Parathyroid adenoma (tissue), 2 donors: ENCODE measurements at regions not wholly inside any gene's neighbourhood (a gene's known extent, or its start where the extent isn't known, plus 50 kb on each side); places are given as distances from the start of the nearest gene placed in this dataset.

Experiments used
- H2AFZ ChIP-seq: fragments of 300-600 bp; sonication (generic); one replicate; pipeline ENCODE4 v1.7.0; 2017; ENCODE audit warnings: antibody characterized with exemption, mild to moderate bottlenecking
- H3K27ac ChIP-seq: fragments of 300-600 bp; sonication (generic); one replicate; pipeline ENCODE4 v1.7.0; 2017
- H3K27me3 ChIP-seq: fragments of 300-600 bp; sonication (generic); one replicate; pipeline ENCODE4 v1.7.0; 2017; ENCODE audit warnings: low read length; ENCODE audit not compliant: control insufficient read depth, insufficient read depth
- H3K36me3 ChIP-seq: fragments of 300-600 bp; sonication (generic); one replicate; pipeline ENCODE4 v1.7.0; 2017; ENCODE audit warnings: low read length; ENCODE audit not compliant: control insufficient read depth, insufficient read depth
- H3K4me1 ChIP-seq: fragments of 300-600 bp; sonication (generic); one replicate; pipeline ENCODE4 v1.7.0; 2017; ENCODE audit warnings: control low read depth
- H3K4me2 ChIP-seq: fragments of 300-600 bp; sonication (generic); one replicate; pipeline ENCODE4 v1.7.0; 2017; ENCODE audit warnings: low read length
- H3K4me3 ChIP-seq: fragments of 300-600 bp; sonication (generic); one replicate; pipeline ENCODE4 v1.7.0; 2017; ENCODE audit warnings: low read depth, low read length
- H3K79me2 ChIP-seq: fragments of 300-600 bp; sonication (generic); one replicate; pipeline ENCODE4 v1.7.0; 2017; ENCODE audit warnings: control low read depth
- H3K9ac ChIP-seq: fragments of 300-600 bp; sonication (generic); one replicate; pipeline ENCODE4 v1.7.0; 2017; ENCODE audit warnings: mild to moderate bottlenecking
- H3K9me3 ChIP-seq: fragments of 300-600 bp; sonication (generic); one replicate; pipeline ENCODE4 v1.7.0; 2017; ENCODE audit warnings: low read length; ENCODE audit not compliant: control insufficient read depth
- CTCF ChIP-seq: fragments of 300-600 bp; sonication (generic); IDR thresholded peaks from one replicate; pipeline ENCODE4 v1.7.0; 2017; ENCODE audit warnings: antibody characterized with exemption, mild to moderate bottlenecking
- donor health status: primary hyperparathyroidism.

GRCh38 chr3:73140772-73141442, 79.4 kb downstream of the EBLN2 start:
- no peak for TF ChIP-seq CTCF
- no peak overlapping the region for H3K4me3 ChIP-seq
- H3K4me1 ChIP-seq, result no peaks in the 10 kb centered on the region
- H3K36me3 ChIP-seq, result no peaks in the 10 kb centered on the region
- H2AFZ ChIP-seq, result no peak overlapping the region
- H3K4me2 ChIP-seq, result no peak overlapping the region
- no peak overlapping the region for H3K27ac ChIP-seq
- no peaks in the 10 kb centered on the region for H3K27me3 ChIP-seq
- H3K79me2 ChIP-seq, result no peaks in the 10 kb centered on the region
- no peaks in the 10 kb centered on the region for H3K9me3 ChIP-seq
- no peak overlapping the region for H3K9ac ChIP-seq

GRCh38 chr3:73141525-73141924, 80.1 kb downstream of the EBLN2 start:
- TF ChIP-seq CTCF, result no peak
- H2AFZ ChIP-seq, result no peak overlapping the region
- no peaks in the 10 kb centered on the region for H3K79me2 ChIP-seq
- H3K36me3 ChIP-seq, result no peaks in the 10 kb centered on the region
- H3K4me1 ChIP-seq, result no peaks in the 10 kb centered on the region
- no peak overlapping the region for H3K27ac ChIP-seq
- no peaks in the 10 kb centered on the region for H3K27me3 ChIP-seq
- H3K9me3 ChIP-seq, result no peaks in the 10 kb centered on the region
- no peak overlapping the region for H3K4me2 ChIP-seq
- no peak overlapping the region for H3K4me3 ChIP-seq
- H3K9ac ChIP-seq, result no peak overlapping the region

GRCh38 chr3:73143401-73143800, 81.9 kb downstream of the EBLN2 start:
- no peaks in the 10 kb centered on the region for H3K79me2 ChIP-seq
- H3K4me1 ChIP-seq, result no peaks in the 10 kb centered on the region
- H3K27ac ChIP-seq, result no peak overlapping the region
- no peak overlapping the region for H3K4me2 ChIP-seq
- no peaks in the 10 kb centered on the region for H3K27me3 ChIP-seq
- H3K4me3 ChIP-seq, result no peak overlapping the region
- TF ChIP-seq CTCF, result no peak
- H3K9me3 ChIP-seq, result no peaks in the 10 kb centered on the region
- H2AFZ ChIP-seq, result no peak overlapping the region
- no peak overlapping the region for H3K9ac ChIP-seq
- no peaks in the 10 kb centered on the region for H3K36me3 ChIP-seq

GRCh38 chr3:73143821-73144237, 82.4 kb downstream of the EBLN2 start:
- TF ChIP-seq CTCF, result no peak
- H3K4me1 ChIP-seq, result no peaks in the 10 kb centered on the region
- H3K36me3 ChIP-seq, result no peaks in the 10 kb centered on the region
- H3K4me3 ChIP-seq, result no peak overlapping the region
- H3K27me3 ChIP-seq, result no peaks in the 10 kb centered on the region
- H2AFZ ChIP-seq, result no peak overlapping the region
- H3K27ac ChIP-seq, result no peak overlapping the region
- no peak overlapping the region for H3K9ac ChIP-seq
- no peaks in the 10 kb centered on the region for H3K79me2 ChIP-seq
- H3K9me3 ChIP-seq, result no peaks in the 10 kb centered on the region
- H3K4me2 ChIP-seq, result no peak overlapping the region

- no peak overlapping the region for H2AFZ ChIP-seq
- H3K27me3 ChIP-seq, result no peaks in the 10 kb centered on the region
- no peak overlapping the region for H3K27ac ChIP-seq
- H3K9me3 ChIP-seq, result no peaks in the 10 kb centered on the region
- no peak overlapping the region for H3K9ac ChIP-seq
- no peak overlapping the region for H3K4me3 ChIP-seq
- TF ChIP-seq CTCF, result no peak
- H3K79me2 ChIP-seq, result no peaks in the 10 kb centered on the region
- no peak overlapping the region for H3K4me2 ChIP-seq
- no peaks in the 10 kb centered on the region for H3K36me3 ChIP-seq
- H3K4me1 ChIP-seq, result no peaks in the 10 kb centered on the region
These were observed 82.8 kb downstream of the EBLN2 start for GRCh38 chr3:73144276-73144675.
